ENCODE measurements at regions not wholly inside any gene's neighbourhood (a gene's known extent, or its start where the extent isn't known, plus 50 kb on each side); places are given as distances from the start of the nearest gene placed in this dataset.

GRCh38 chr4:10285028-10285427, 168.4 kb upstream of the WDR1 start:
- Histone ChIP-seq H3K27me3 (replicated peaks in 1 of 7) (peaks cover 0 to 4% (median 0%) of the 10 kb centered on the region in 7 donors), H3K4me1 (no peaks in the 10 kb centered on the region), H3K36me3 (no peaks in the 10 kb centered on the region), H3K9me3 (no peaks in the 10 kb centered on the region), H3K27ac (no peak overlapping the region), H3K4me3 (no peak overlapping the region)
- 48 to 59% (median 51%) methylated on average over 2 to 3 of the region's 3 CpGs for WGBS, 5 donors
- DNase-seq = no peak
- TF ChIP-seq POLR2A (IDR thresholded peaks at IDR 0.05) (no peak), CTCF (IDR thresholded peaks at IDR 0.05 in 8 of 11, conservative IDR thresholded peaks at IDR 0.05 in 3 of 11) (no peak), POLR2AphosphoS5 (IDR thresholded peaks at IDR 0.05) (no peak)
- intact Hi-C loops (cut with DNase I; ENCODE audit: low total_unique reads) = no loop called here

GRCh38 chr4:10283761-10284160, 167.2 kb upstream of the WDR1 start:
- no peaks in the 10 kb centered on the region for H3K36me3 ChIP-seq
- DNase-seq = no peak
- H3K4me1 ChIP-seq = no peaks in the 10 kb centered on the region
- H3K27me3 ChIP-seq (replicated peaks in 1 of 7) = peaks cover 0 to 4% (median 0%) of the 10 kb centered on the region in 7 donors
- 63 to 91% (median 74%) methylated on average over 2 of the region's 2 CpGs for WGBS, 5 donors
- H3K27ac ChIP-seq = no peak overlapping the region
- H3K9me3 ChIP-seq = no peaks in the 10 kb centered on the region
- TF ChIP-seq POLR2A (IDR thresholded peaks at IDR 0.05) (no peak), POLR2AphosphoS5 (IDR thresholded peaks at IDR 0.05) (no peak), CTCF (IDR thresholded peaks at IDR 0.05 in 8 of 11, conservative IDR thresholded peaks at IDR 0.05 in 3 of 11) (no peak)
- H3K4me3 ChIP-seq = no peak overlapping the region
- intact Hi-C loops (cut with DNase I; ENCODE audit: low total_unique reads) = no loop called here

- TF ChIP-seq CTCF (IDR thresholded peaks at IDR 0.05 in 8 of 11, conservative IDR thresholded peaks at IDR 0.05 in 3 of 11) = no peak
- no peak for TF ChIP-seq POLR2AphosphoS5 (IDR thresholded peaks at IDR 0.05)
- TF ChIP-seq POLR2A (IDR thresholded peaks at IDR 0.05) = no peak
- 44 to 76% (median 68%) methylated on average over 3 of the region's 3 CpGs for WGBS, 5 donors
- Histone ChIP-seq H3K4me1 (no peaks in the 10 kb centered on the region), H3K27me3 (replicated peaks in 1 of 7) (peaks cover 0 to 9% (median 0%) of the 10 kb centered on the region in 7 donors), H3K36me3 (no peaks in the 10 kb centered on the region), H3K4me3 (no peak overlapping the region), H3K9me3 (no peaks in the 10 kb centered on the region), H3K27ac (no peak overlapping the region)
- no peak for DNase-seq
- intact Hi-C loops (cut with DNase I; ENCODE audit: low total_unique reads) = no loop called here
These were observed 165.4 kb upstream of the WDR1 start for GRCh38 chr4:10281996-10282395.

- 82 to 88% (median 86%) methylated on average over 7 of the region's 7 CpGs for WGBS, 5 donors
- H3K9me3 ChIP-seq = no peaks in the 10 kb centered on the region
These were observed 162.7 kb upstream of the WDR1 start for GRCh38 chr4:10279261-10279660.

More at GRCh38 chr4:10279261-10279660, 162.7 kb upstream of the WDR1 start:
- Histone ChIP-seq H3K36me3 (no peaks in the 10 kb centered on the region), H3K4me1 (no peaks in the 10 kb centered on the region), H3K27me3 (replicated peaks in 1 of 7) (peaks cover 0 to 5% (median 0%) of the 10 kb centered on the region in 7 donors), H3K27ac (no peak overlapping the region), H3K4me3 (no peak overlapping the region)
- intact Hi-C loops (cut with DNase I; ENCODE audit: low total_unique reads) = no loop called here
- DNase-seq = no peak
- no peak for TF ChIP-seq CTCF (IDR thresholded peaks at IDR 0.05 in 8 of 11, conservative IDR thresholded peaks at IDR 0.05 in 3 of 11)
- TF ChIP-seq POLR2A (IDR thresholded peaks at IDR 0.05) = no peak
- TF ChIP-seq POLR2AphosphoS5 (IDR thresholded peaks at IDR 0.05) = no peak

All from spleen (tissue), 11 donors.